OCI-LY3 (cell line): ENCODE measurements at regions not wholly inside any gene's neighbourhood (a gene's known extent, or its start where the extent isn't known, plus 50 kb on each side); places are given as distances from the start of the nearest gene placed in this dataset.
"Not testable (repeated sequence)": the region's sequence is repeated elsewhere in the genome, so short reads cannot be mapped to it uniquely, and the experiment has no call there.

Experiments
- EZH2phosphoT487 ChIP-seq: fragments of 200-600 bp; shearing (Covaris generic); IDR thresholded peaks from 2 replicates; pipeline ENCODE4 v1.6.1; 2018; ENCODE audit warnings: antibody characterized with exemption, mixed run types, low read depth
- TF ChIP-seq, protein P1 (sequence below): fragments of 200-600, 300-600 bp; sonication (generic); IDR thresholded peaks from 2 replicates; pipeline ENCODE4 v1.5.1; 2014; ENCODE audit warnings: antibody characterized with exemption, low read length, low read depth

DNA sequence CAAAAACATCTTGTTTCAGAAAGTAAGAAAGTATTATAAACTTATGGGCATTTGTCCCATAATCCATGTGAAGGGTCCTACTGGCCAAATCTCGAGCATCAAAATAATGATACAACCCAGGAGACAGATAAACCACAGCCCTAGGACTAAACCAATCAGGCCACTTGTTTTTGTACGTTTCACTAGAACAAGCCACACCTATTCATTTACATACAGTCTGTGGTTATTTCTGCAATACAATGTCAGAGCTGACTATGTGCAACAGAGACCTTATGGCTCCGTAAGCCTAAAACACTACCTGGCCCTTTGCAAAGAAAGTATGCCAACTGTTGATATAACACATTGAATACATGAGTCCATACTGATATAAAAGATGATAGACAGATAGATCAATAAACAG is 124.8 kb upstream of the GOLGA6L6 start:
- TF ChIP-seq, protein P1, sequence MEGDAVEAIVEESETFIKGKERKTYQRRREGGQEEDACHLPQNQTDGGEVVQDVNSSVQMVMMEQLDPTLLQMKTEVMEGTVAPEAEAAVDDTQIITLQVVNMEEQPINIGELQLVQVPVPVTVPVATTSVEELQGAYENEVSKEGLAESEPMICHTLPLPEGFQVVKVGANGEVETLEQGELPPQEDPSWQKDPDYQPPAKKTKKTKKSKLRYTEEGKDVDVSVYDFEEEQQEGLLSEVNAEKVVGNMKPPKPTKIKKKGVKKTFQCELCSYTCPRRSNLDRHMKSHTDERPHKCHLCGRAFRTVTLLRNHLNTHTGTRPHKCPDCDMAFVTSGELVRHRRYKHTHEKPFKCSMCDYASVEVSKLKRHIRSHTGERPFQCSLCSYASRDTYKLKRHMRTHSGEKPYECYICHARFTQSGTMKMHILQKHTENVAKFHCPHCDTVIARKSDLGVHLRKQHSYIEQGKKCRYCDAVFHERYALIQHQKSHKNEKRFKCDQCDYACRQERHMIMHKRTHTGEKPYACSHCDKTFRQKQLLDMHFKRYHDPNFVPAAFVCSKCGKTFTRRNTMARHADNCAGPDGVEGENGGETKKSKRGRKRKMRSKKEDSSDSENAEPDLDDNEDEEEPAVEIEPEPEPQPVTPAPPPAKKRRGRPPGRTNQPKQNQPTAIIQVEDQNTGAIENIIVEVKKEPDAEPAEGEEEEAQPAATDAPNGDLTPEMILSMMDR, result not testable (repeated sequence)
- TF ChIP-seq EZH2phosphoT487, result not testable (repeated sequence)
